RWPE2 (cell line): ENCODE measurements at regions not wholly inside any gene's neighbourhood (a gene's known extent, or its start where the extent isn't known, plus 50 kb on each side); places are given as distances from the start of the nearest gene placed in this dataset.

Experiments
- ATAC-seq: fragments of 200-7000 bp; cut with Tn5 transposase; 3 replicates; pipeline ENCODE4 v1.9.1; 2021; ENCODE audit warnings: low read depth
- DNase-seq: peaks from one replicate; pipeline ENCODE4 v3.0.0-alpha.2; 2020; ENCODE audit warnings: low spot score
- H3K27ac ChIP-seq: fragments of 450-650 bp; 2 replicates; pipeline ENCODE4 v1.5.1; 2017; ENCODE audit warnings: mild to moderate bottlenecking; ENCODE audit not compliant: poor library complexity, severe bottlenecking
- H3K27me3 ChIP-seq: fragments of 250-450 bp; sonication (Bioruptor Pico); 2 replicates; pipeline ENCODE4 v1.5.1; 2021; ENCODE audit warnings: mild to moderate bottlenecking, moderate library complexity; ENCODE audit not compliant: insufficient read depth, poor library complexity, severe bottlenecking
- H3K36me3 ChIP-seq: fragments of 250-450 bp; sonication (Bioruptor Pico); 2 replicates; pipeline ENCODE4 v1.5.1; 2020; ENCODE audit warnings: low read depth, mild to moderate bottlenecking, moderate library complexity
- H3K4me1 ChIP-seq: fragments of 250-450 bp; sonication (Bioruptor Pico); 2 replicates; pipeline ENCODE4 v1.5.1; 2021; ENCODE audit warnings: mild to moderate bottlenecking, moderate library complexity; ENCODE audit not compliant: insufficient read depth, poor library complexity, severe bottlenecking
- H3K4me3 ChIP-seq: fragments of 250-450 bp; sonication (Bioruptor Pico); 2 replicates; pipeline ENCODE4 v1.5.1; 2021; ENCODE audit warnings: mild to moderate bottlenecking, moderate library complexity; ENCODE audit not compliant: severe bottlenecking
- H3K9me3 ChIP-seq: fragments of 250-450 bp; sonication (Bioruptor Pico); 2 replicates; pipeline ENCODE4 v1.5.1; 2021; ENCODE audit warnings: mild to moderate bottlenecking, moderate library complexity; ENCODE audit not compliant: severe bottlenecking
- TF ChIP-seq, protein P1 (sequence below): fragments of 450-650 bp; IDR thresholded peaks from one replicate; pipeline ENCODE4 v1.5.1; 2017; ENCODE audit warnings: mild to moderate bottlenecking, moderate library complexity; ENCODE audit not compliant: poor library complexity, severe bottlenecking

GRCh38 chr14:96727073-96727472 lies 70.1 kb upstream of the VRK1 start:
- DNase-seq (no peak), ATAC-seq (no peak)
- Histone ChIP-seq H3K9me3 (no peaks in the 10 kb centered on the region), H3K36me3 (no peaks in the 10 kb centered on the region), H3K27ac (no peak overlapping the region), H3K4me3 (no peak overlapping the region), H3K4me1 (no peaks in the 10 kb centered on the region), H3K27me3 (peaks cover 22% of the 10 kb centered on the region)
- TF ChIP-seq, protein P1, sequence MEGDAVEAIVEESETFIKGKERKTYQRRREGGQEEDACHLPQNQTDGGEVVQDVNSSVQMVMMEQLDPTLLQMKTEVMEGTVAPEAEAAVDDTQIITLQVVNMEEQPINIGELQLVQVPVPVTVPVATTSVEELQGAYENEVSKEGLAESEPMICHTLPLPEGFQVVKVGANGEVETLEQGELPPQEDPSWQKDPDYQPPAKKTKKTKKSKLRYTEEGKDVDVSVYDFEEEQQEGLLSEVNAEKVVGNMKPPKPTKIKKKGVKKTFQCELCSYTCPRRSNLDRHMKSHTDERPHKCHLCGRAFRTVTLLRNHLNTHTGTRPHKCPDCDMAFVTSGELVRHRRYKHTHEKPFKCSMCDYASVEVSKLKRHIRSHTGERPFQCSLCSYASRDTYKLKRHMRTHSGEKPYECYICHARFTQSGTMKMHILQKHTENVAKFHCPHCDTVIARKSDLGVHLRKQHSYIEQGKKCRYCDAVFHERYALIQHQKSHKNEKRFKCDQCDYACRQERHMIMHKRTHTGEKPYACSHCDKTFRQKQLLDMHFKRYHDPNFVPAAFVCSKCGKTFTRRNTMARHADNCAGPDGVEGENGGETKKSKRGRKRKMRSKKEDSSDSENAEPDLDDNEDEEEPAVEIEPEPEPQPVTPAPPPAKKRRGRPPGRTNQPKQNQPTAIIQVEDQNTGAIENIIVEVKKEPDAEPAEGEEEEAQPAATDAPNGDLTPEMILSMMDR, result no peak

- peak; percentile 36 for DNase-seq
- Histone ChIP-seq H3K4me1 (no peaks in the 10 kb centered on the region), H3K4me3 (no peak overlapping the region), H3K27ac (no peak overlapping the region), H3K9me3 (no peaks in the 10 kb centered on the region), H3K27me3 (peaks cover 22% of the 10 kb centered on the region), H3K36me3 (no peaks in the 10 kb centered on the region)
- TF ChIP-seq, protein P1, result no peak
- no peak for ATAC-seq
Observed at GRCh38 chr14:96727491-96727890, 69.7 kb upstream of the VRK1 start.

- Histone ChIP-seq H3K9me3 (no peaks in the 10 kb centered on the region), H3K4me3 (no peak overlapping the region), H3K27me3 (peaks cover 25% of the 10 kb centered on the region), H3K36me3 (no peaks in the 10 kb centered on the region), H3K27ac (no peak overlapping the region), H3K4me1 (no peaks in the 10 kb centered on the region)
- ATAC-seq (no peak; the same call in 2 of the 3 replicates), DNase-seq (peak; percentile 34)
- TF ChIP-seq, protein P1, result no peak
Observed at GRCh38 chr14:96727980-96728717, 69.0 kb upstream of the VRK1 start.

- no peak for DNase-seq
- no peak overlapping the region for H3K27ac ChIP-seq
- no peaks in the 10 kb centered on the region for H3K36me3 ChIP-seq
- no peaks in the 10 kb centered on the region for H3K9me3 ChIP-seq
- no peaks in the 10 kb centered on the region for H3K4me1 ChIP-seq
- no peak overlapping the region for H3K4me3 ChIP-seq
- H3K27me3 ChIP-seq, result peaks cover 42% of the 10 kb centered on the region
- TF ChIP-seq, protein P1, result no peak
- ATAC-seq, result no peak
Observed at GRCh38 chr14:96729889-96730288, 67.3 kb upstream of the VRK1 start.

DNA sequence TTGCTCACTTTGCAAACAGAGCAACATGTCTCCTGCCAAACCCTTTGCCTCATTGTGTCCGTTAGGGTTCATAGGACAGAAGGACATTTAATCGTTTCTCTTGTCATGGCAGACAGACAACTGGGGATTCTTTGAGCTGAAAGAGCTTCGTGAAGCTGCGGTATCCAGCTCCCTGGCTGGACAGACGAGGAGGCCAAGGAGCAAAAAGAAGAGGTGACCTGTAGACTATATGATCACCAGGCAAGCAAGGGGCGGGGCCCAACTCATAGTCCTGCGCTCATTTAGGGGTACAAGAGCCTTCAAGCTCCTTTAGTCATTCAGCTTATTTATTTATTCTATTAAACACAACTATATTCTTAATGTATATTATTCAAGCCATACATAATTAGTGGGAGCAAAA lies 66.8 kb upstream of the VRK1 start:
- Histone ChIP-seq H3K27ac (no peak overlapping the region), H3K27me3 (peaks cover 47% of the 10 kb centered on the region), H3K36me3 (no peaks in the 10 kb centered on the region), H3K4me1 (no peaks in the 10 kb centered on the region), H3K9me3 (no peaks in the 10 kb centered on the region), H3K4me3 (no peak overlapping the region)
- DNase-seq, result peak; percentile 23
- TF ChIP-seq, protein P1, result no peak
- no peak for ATAC-seq
